ENCODE measurements at regions not wholly inside any gene's neighbourhood (a gene's known extent, or its start where the extent isn't known, plus 50 kb on each side); places are given as distances from the start of the nearest gene placed in this dataset.

GRCh38 chr14:104292084-104292970, 153.9 kb downstream of the KIF26A start:
- DNase-seq, result no peak

- no peak for DNase-seq
Observed at GRCh38 chr14:104293231-104293841, 154.9 kb downstream of the KIF26A start.

GRCh38 chr14:104293851-104294627, 155.7 kb downstream of the KIF26A start:
- DNase-seq, result no peak

- no peak for DNase-seq
Observed at GRCh38 chr14:104294628-104294982, 156.2 kb downstream of the KIF26A start.

- no peak for DNase-seq
Observed at GRCh38 chr14:104294983-104295680, 156.7 kb downstream of the KIF26A start.

GRCh38 chr14:104295681-104296387, 157.4 kb downstream of the KIF26A start:
- no peak for DNase-seq

- DNase-seq, result peak; percentile 4
Observed at GRCh38 chr14:104296388-104297312, 158.3 kb downstream of the KIF26A start.

GRCh38 chr14:104297313-104297704, 158.9 kb downstream of the KIF26A start:
- no peak for DNase-seq

- DNase-seq, result peak; percentile 10
Observed at GRCh38 chr14:104297721-104298401, 159.5 kb downstream of the KIF26A start.

- DNase-seq, result no peak
Observed at GRCh38 chr14:104298458-104298857, 160.1 kb downstream of the KIF26A start.

- DNase-seq, result no peak
Observed at GRCh38 chr14:104299993-104300761, 161.8 kb downstream of the KIF26A start.

- DNase-seq, result no peak
Observed at GRCh38 chr14:104301731-104302460, 163.5 kb downstream of the KIF26A start.

- DNase-seq, result no peak
Observed at GRCh38 chr14:104302794-104303405, 164.5 kb downstream of the KIF26A start.

GRCh38 chr14:104303705-104304425, 165.5 kb downstream of the KIF26A start:
- DNase-seq, result no peak

- DNase-seq, result no peak
Observed at GRCh38 chr14:104304451-104305351, 166.3 kb downstream of the KIF26A start.

Data from CD4-positive, alpha-beta T cell treated with Interleukin-15 for 1 hour (primary cell).